IMR-90 (cell line): ENCODE measurements at regions not wholly inside any gene's neighbourhood (a gene's known extent, or its start where the extent isn't known, plus 50 kb on each side); places are given as distances from the start of the nearest gene placed in this dataset.

Experiments
- POLR2A ChIP-seq: IDR thresholded peaks from 2 replicates; pipeline ENCODE4 v1.6.1; 2012; ENCODE audit warnings: mild to moderate bottlenecking, low read depth, low read length
- RAD21 ChIP-seq: IDR thresholded peaks from 2 replicates; pipeline ENCODE4 v1.6.1; 2012; ENCODE audit warnings: low read length, improper control_type of control experiment
- TF ChIP-seq, protein P1 (sequence below): conservative IDR thresholded peaks from 2 replicates; pipeline ENCODE4 v1.5.1; 2012; ENCODE audit warnings: mild to moderate bottlenecking, low read depth, low read length, improper control_type of control experiment

GRCh38 chr5:23367874-23368273 is 139.5 kb upstream of the PRDM9 start:
- TF ChIP-seq, protein P1, sequence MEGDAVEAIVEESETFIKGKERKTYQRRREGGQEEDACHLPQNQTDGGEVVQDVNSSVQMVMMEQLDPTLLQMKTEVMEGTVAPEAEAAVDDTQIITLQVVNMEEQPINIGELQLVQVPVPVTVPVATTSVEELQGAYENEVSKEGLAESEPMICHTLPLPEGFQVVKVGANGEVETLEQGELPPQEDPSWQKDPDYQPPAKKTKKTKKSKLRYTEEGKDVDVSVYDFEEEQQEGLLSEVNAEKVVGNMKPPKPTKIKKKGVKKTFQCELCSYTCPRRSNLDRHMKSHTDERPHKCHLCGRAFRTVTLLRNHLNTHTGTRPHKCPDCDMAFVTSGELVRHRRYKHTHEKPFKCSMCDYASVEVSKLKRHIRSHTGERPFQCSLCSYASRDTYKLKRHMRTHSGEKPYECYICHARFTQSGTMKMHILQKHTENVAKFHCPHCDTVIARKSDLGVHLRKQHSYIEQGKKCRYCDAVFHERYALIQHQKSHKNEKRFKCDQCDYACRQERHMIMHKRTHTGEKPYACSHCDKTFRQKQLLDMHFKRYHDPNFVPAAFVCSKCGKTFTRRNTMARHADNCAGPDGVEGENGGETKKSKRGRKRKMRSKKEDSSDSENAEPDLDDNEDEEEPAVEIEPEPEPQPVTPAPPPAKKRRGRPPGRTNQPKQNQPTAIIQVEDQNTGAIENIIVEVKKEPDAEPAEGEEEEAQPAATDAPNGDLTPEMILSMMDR, result no peak
- TF ChIP-seq RAD21, result no peak
- no peak for TF ChIP-seq POLR2A
